ENCODE measurements at regions not wholly inside any gene's neighbourhood (a gene's known extent, or its start where the extent isn't known, plus 50 kb on each side); places are given as distances from the start of the nearest gene placed in this dataset.

DNA sequence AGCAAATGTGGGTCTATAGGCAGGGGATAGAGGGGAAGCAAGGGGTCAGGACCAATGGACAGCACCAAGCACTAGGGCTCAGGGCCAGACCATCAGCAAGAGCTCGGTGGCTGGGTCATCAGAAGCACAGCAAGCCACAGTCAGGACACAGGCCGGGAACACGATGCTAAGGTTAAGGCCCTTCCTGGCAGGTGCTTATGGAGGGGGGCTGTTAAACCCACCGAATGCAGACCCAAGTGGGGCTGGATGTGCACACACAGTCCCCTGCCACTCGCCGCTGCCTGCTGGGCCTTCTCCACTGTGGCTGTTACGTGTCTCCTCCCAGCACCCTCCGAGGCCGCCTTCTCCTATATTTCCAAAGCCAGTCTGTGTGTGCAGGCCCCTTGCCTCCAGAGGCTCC, 220.1 kb downstream of the TOMM20 start:
- 56% methylated on average over 9 of the region's 9 CpGs for WGBS (ENCODE audit: insufficient coverage, low coverage, missing lambda C conversion rate)
- TF ChIP-seq, protein P1, sequence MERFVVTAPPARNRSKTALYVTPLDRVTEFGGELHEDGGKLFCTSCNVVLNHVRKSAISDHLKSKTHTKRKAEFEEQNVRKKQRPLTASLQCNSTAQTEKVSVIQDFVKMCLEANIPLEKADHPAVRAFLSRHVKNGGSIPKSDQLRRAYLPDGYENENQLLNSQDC (CRISPR knock-in tag; IDR thresholded peaks at IDR 0.05), result no peak
- no peak for TF ChIP-seq HCFC1 (IDR thresholded peaks at IDR 0.05; ENCODE audit: low read depth, low read length)
- no peak for FAIRE-seq

GRCh38 chr1:234907940-234908405, 220.7 kb downstream of the TOMM20 start:
- Histone ChIP-seq H3K79me2 (ENCODE audit: control insufficient read depth, insufficient read depth, low read length) (no peaks in the 10 kb centered on the region), H3K4me3 (no peak overlapping the region), H3K9ac (ENCODE audit: insufficient read depth in 1 of 2, low read depth in 2 of 2, low read length in 2 of 2) (peak overlapping the region in 1 of 2 experiments; percentile 15; a peak in 1 of 4 replicates), H3K36me3 (ENCODE audit: control insufficient read depth, insufficient read depth, low read length) (no peaks in the 10 kb centered on the region), H3K9me1 (ENCODE audit: control insufficient read depth, insufficient read depth, low read length) (no peaks in the 10 kb centered on the region), H4K20me1 (replicated peaks; ENCODE audit: control insufficient read depth, insufficient read depth, low read length) (no peaks in the 10 kb centered on the region), H3K9me3 (replicated peaks; ENCODE audit: control insufficient read depth, insufficient read depth, low read depth, low read length) (no peaks in the 10 kb centered on the region), H3K4me1 (replicated peaks in 1 of 2; ENCODE audit: control insufficient read depth in 2 of 2, insufficient read depth in 2 of 2, low read length in 2 of 2) (no peaks in the 10 kb centered on the region; a peak in 1 of 5 replicates), H3K27ac (ENCODE audit: extremely low read depth, low read depth, low read length) (no peak overlapping the region), H3K27me3 (ENCODE audit: control insufficient read depth in 2 of 2, insufficient read depth in 2 of 2, low read length in 2 of 2) (no peaks in the 10 kb centered on the region), H3K4me2 (ENCODE audit: insufficient read depth, low read length) (no peak overlapping the region), H2AFZ (ENCODE audit: low read depth, low read length) (no peak overlapping the region)
- no peak for TF ChIP-seq SMAD3 (CRISPR knock-in tag; conservative IDR thresholded peaks at IDR 0.05)
- TF ChIP-seq ZNF717 (CRISPR knock-in tag; IDR thresholded peaks at IDR 0.05), result no peak
- TF ChIP-seq EHMT2 (IDR thresholded peaks at IDR 0.05), result no peak
- no peak for TF ChIP-seq ZFP1 (CRISPR knock-in tag; IDR thresholded peaks at IDR 0.05)
- no peak for TF ChIP-seq SMARCB1 (IDR thresholded peaks at IDR 0.05; ENCODE audit: insufficient read length, low read depth)
- no peak for DNase-seq (ENCODE audit: extremely low read depth in 1 of 4, low spot score in 3 of 4)
- intact Hi-C loops (cut with micrococcal nuclease) (no loop called here), in situ Hi-C loops (cut with MboI) (no loop called here)
- ATAC-seq, result no peak
- FAIRE-seq, result no peak
- ChIA-PET CTCF (ENCODE audit: low intra/inter-chr PET ratio) (no interaction called here), POLR2A (interaction anchor here (1.1 to 1.9 kb wide), 4 partner anchors 9 to 16 kb away, joined by 3 to 5 read pairs (median 4); no protein-coding TSS in a partner anchor)
- WGBS (ENCODE audit: insufficient coverage, low coverage, missing lambda C conversion rate), result 61% methylated on average over 6 of the region's 6 CpGs
- no TSS peak for BruUV-seq (replicated peaks)

More for the DNA sequence above, 220.1 kb downstream of the TOMM20 start:
- peak overlapping the region in 1 of 2 experiments; percentile 15; a peak in 2 of 4 replicates for H3K9ac ChIP-seq (ENCODE audit: insufficient read depth in 1 of 2, low read depth in 2 of 2, low read length in 2 of 2)
- H3K4me1 ChIP-seq (replicated peaks in 1 of 2; ENCODE audit: control insufficient read depth in 2 of 2, insufficient read depth in 2 of 2, low read length in 2 of 2), result no peaks in the 10 kb centered on the region; a peak in 1 of 5 replicates
- H3K27ac ChIP-seq (ENCODE audit: extremely low read depth, low read depth, low read length), result no peak overlapping the region
- intact Hi-C loops (cut with micrococcal nuclease) (no loop called here), in situ Hi-C loops (cut with MboI) (no loop called here)
- H3K9me3 ChIP-seq (replicated peaks; ENCODE audit: control insufficient read depth, insufficient read depth, low read depth, low read length), result no peaks in the 10 kb centered on the region
- no peaks in the 10 kb centered on the region for H3K79me2 ChIP-seq (ENCODE audit: control insufficient read depth, insufficient read depth, low read length)
- ChIA-PET POLR2A (interaction anchor here (0.7 to 1.4 kb wide), 4 partner anchors 10 to 421 kb away, joined by 3 read pairs; no protein-coding TSS in a partner anchor), CTCF (ENCODE audit: low intra/inter-chr PET ratio) (no interaction called here)
- DNase-seq (ENCODE audit: extremely low read depth in 1 of 4, low spot score in 3 of 4) (no peak), ATAC-seq (peak; percentile 42)
- H3K4me3 ChIP-seq, result no peak overlapping the region
- no TSS peak for BruUV-seq (replicated peaks)
- no peaks in the 10 kb centered on the region for H3K27me3 ChIP-seq (ENCODE audit: control insufficient read depth in 2 of 2, insufficient read depth in 2 of 2, low read length in 2 of 2)
- no peak overlapping the region for H2AFZ ChIP-seq (ENCODE audit: low read depth, low read length)
- no peak overlapping the region for H3K4me2 ChIP-seq (ENCODE audit: insufficient read depth, low read length)
- H3K36me3 ChIP-seq (ENCODE audit: control insufficient read depth, insufficient read depth, low read length), result no peaks in the 10 kb centered on the region
- no peaks in the 10 kb centered on the region for H4K20me1 ChIP-seq (replicated peaks; ENCODE audit: control insufficient read depth, insufficient read depth, low read length)
- no peaks in the 10 kb centered on the region for H3K9me1 ChIP-seq (ENCODE audit: control insufficient read depth, insufficient read depth, low read length)

Measured in K562 (cell line).